ENCODE measurements at regions not wholly inside any gene's neighbourhood (a gene's known extent, or its start where the extent isn't known, plus 50 kb on each side); places are given as distances from the start of the nearest gene placed in this dataset.

GRCh38 chr13:111047326-111047725 lies 67.8 kb upstream of the ARHGEF7 start:
- Histone ChIP-seq H3K27ac (no peak overlapping the region), H4K20me1 (ENCODE audit: insufficient read depth) (no peaks in the 10 kb centered on the region), H3F3A (ENCODE audit: insufficient read depth) (no peaks in the 10 kb centered on the region), H3K36me3 (ENCODE audit: low read depth) (no peaks in the 10 kb centered on the region), H3K79me2 (ENCODE audit: insufficient read depth) (no peaks in the 10 kb centered on the region), H2AFZ (peak overlapping the region; percentile 31), H3K4me3 (no peak overlapping the region), H3K4me2 (ENCODE audit: unreplicated experiment) (no peak overlapping the region), H3K9me3 (ENCODE audit: low read depth) (no peaks in the 10 kb centered on the region), H3K9ac (no peak overlapping the region), H3K27me3 (replicated peaks; ENCODE audit: insufficient read depth) (no peaks in the 10 kb centered on the region), H3K4me1 (ENCODE audit: insufficient read depth) (peaks cover 6% of the 10 kb centered on the region), H3K9me2 (ENCODE audit: insufficient read depth) (no peaks in the 10 kb centered on the region)
- TF ChIP-seq EZH2phosphoT487 (IDR thresholded peaks at IDR 0.05; ENCODE audit: insufficient read depth, low read depth) (no peak), EZH2 (IDR thresholded peaks at IDR 0.05; ENCODE audit: insufficient read depth, poor library complexity, severe bottlenecking) (no peak)
- WGBS, 2 experiments (ENCODE audit: low coverage in 1 of 2, low lambda C conversion rate in 2 of 2, missing lambda C conversion rate in 2 of 2) = 47 to 48% methylated on average over 5 of the region's 5 CpGs
- in situ Hi-C loops (cut with MboI) = loop anchor here (10.0 kb wide), 1 partner anchor 103 kb away; no protein-coding TSS in a partner anchor
- DNase-seq = no peak

GRCh38 chr13:111046590-111047141 lies 68.4 kb upstream of the ARHGEF7 start:
- H3K4me3 ChIP-seq = no peak overlapping the region
- H3K9ac ChIP-seq = no peak overlapping the region
- H3K27ac ChIP-seq = no peak overlapping the region
- in situ Hi-C loops (cut with MboI) = loop anchor here (10.0 kb wide), 1 partner anchor 102 kb away; no protein-coding TSS in a partner anchor
- H3K36me3 ChIP-seq (ENCODE audit: low read depth) = no peaks in the 10 kb centered on the region
- DNase-seq = peak; percentile 64
- no peaks in the 10 kb centered on the region for H3K79me2 ChIP-seq (ENCODE audit: insufficient read depth)
- H3F3A ChIP-seq (ENCODE audit: insufficient read depth) = no peaks in the 10 kb centered on the region
- no peak overlapping the region for H3K4me2 ChIP-seq (ENCODE audit: unreplicated experiment)
- WGBS, 2 experiments (ENCODE audit: low coverage in 1 of 2, low lambda C conversion rate in 2 of 2, missing lambda C conversion rate in 2 of 2) = 22 to 25% methylated on average over 9 of the region's 9 CpGs
- H2AFZ ChIP-seq = peak overlapping the region; percentile 31
- no peaks in the 10 kb centered on the region for H4K20me1 ChIP-seq (ENCODE audit: insufficient read depth)
- TF ChIP-seq EZH2 (IDR thresholded peaks at IDR 0.05; ENCODE audit: insufficient read depth, poor library complexity, severe bottlenecking) (no peak), EZH2phosphoT487 (IDR thresholded peaks at IDR 0.05; ENCODE audit: insufficient read depth, low read depth) (no peak)
- H3K9me3 ChIP-seq (ENCODE audit: low read depth) = no peaks in the 10 kb centered on the region
- H3K27me3 ChIP-seq (replicated peaks; ENCODE audit: insufficient read depth) = no peaks in the 10 kb centered on the region
- H3K4me1 ChIP-seq (ENCODE audit: insufficient read depth) = peaks cover 6% of the 10 kb centered on the region
- no peaks in the 10 kb centered on the region for H3K9me2 ChIP-seq (ENCODE audit: insufficient read depth)

- 86 to 92% methylated on average over 6 to 10 of the region's 10 CpGs for WGBS, 2 experiments (ENCODE audit: low coverage in 1 of 2, low lambda C conversion rate in 2 of 2, missing lambda C conversion rate in 2 of 2)
- TF ChIP-seq EZH2phosphoT487 (IDR thresholded peaks at IDR 0.05; ENCODE audit: insufficient read depth, low read depth) = no peak
- no peak for TF ChIP-seq EZH2 (IDR thresholded peaks at IDR 0.05; ENCODE audit: insufficient read depth, poor library complexity, severe bottlenecking)
- in situ Hi-C loops (cut with MboI) = loop anchor here (10.0 kb wide), 1 partner anchor 100 kb away; no protein-coding TSS in a partner anchor
Measured at GRCh38 chr13:111045170-111045569, 69.9 kb upstream of the ARHGEF7 start.

GRCh38 chr13:111044087-111044830 lies 70.9 kb upstream of the ARHGEF7 start:
- WGBS, 2 experiments (ENCODE audit: low coverage in 1 of 2, low lambda C conversion rate in 2 of 2, missing lambda C conversion rate in 2 of 2) = 94 to 95% methylated on average over 19 of the region's 19 CpGs
- no peaks in the 10 kb centered on the region for H3K79me2 ChIP-seq (ENCODE audit: insufficient read depth)
- H3K9ac ChIP-seq = no peak overlapping the region
- peaks cover 9% of the 10 kb centered on the region for H3K27me3 ChIP-seq (replicated peaks; ENCODE audit: insufficient read depth)
- TF ChIP-seq EZH2phosphoT487 (IDR thresholded peaks at IDR 0.05; ENCODE audit: insufficient read depth, low read depth) = no peak
- TF ChIP-seq EZH2 (IDR thresholded peaks at IDR 0.05; ENCODE audit: insufficient read depth, poor library complexity, severe bottlenecking) = no peak
- no peak overlapping the region for H2AFZ ChIP-seq
- no peaks in the 10 kb centered on the region for H3K36me3 ChIP-seq (ENCODE audit: low read depth)
- DNase-seq = no peak
- H3F3A ChIP-seq (ENCODE audit: insufficient read depth) = no peaks in the 10 kb centered on the region
- H4K20me1 ChIP-seq (ENCODE audit: insufficient read depth) = no peaks in the 10 kb centered on the region
- no peak overlapping the region for H3K4me3 ChIP-seq
- H3K4me2 ChIP-seq (ENCODE audit: unreplicated experiment) = no peak overlapping the region
- peaks cover 6% of the 10 kb centered on the region for H3K4me1 ChIP-seq (ENCODE audit: insufficient read depth)
- no peaks in the 10 kb centered on the region for H3K9me3 ChIP-seq (ENCODE audit: low read depth)
- no peaks in the 10 kb centered on the region for H3K9me2 ChIP-seq (ENCODE audit: insufficient read depth)
- in situ Hi-C loops (cut with MboI) = loop anchor here (10.0 kb wide), 1 partner anchor 99 kb away; no protein-coding TSS in a partner anchor
- H3K27ac ChIP-seq = no peak overlapping the region

More at GRCh38 chr13:111045170-111045569, 69.9 kb upstream of the ARHGEF7 start:
- H2AFZ ChIP-seq = no peak overlapping the region
- H3K9me2 ChIP-seq (ENCODE audit: insufficient read depth) = no peaks in the 10 kb centered on the region
- H3K36me3 ChIP-seq (ENCODE audit: low read depth) = no peaks in the 10 kb centered on the region
- H3K9ac ChIP-seq = no peak overlapping the region
- no peak overlapping the region for H3K4me2 ChIP-seq (ENCODE audit: unreplicated experiment)
- H3K27ac ChIP-seq = no peak overlapping the region
- H3K27me3 ChIP-seq (replicated peaks; ENCODE audit: insufficient read depth) = no peaks in the 10 kb centered on the region
- no peak overlapping the region for H3K4me3 ChIP-seq
- no peaks in the 10 kb centered on the region for H3F3A ChIP-seq (ENCODE audit: insufficient read depth)
- no peak for DNase-seq
- H3K79me2 ChIP-seq (ENCODE audit: insufficient read depth) = no peaks in the 10 kb centered on the region
- H3K9me3 ChIP-seq (ENCODE audit: low read depth) = no peaks in the 10 kb centered on the region
- H4K20me1 ChIP-seq (ENCODE audit: insufficient read depth) = no peaks in the 10 kb centered on the region
- peaks cover 6% of the 10 kb centered on the region for H3K4me1 ChIP-seq (ENCODE audit: insufficient read depth)
